ENCODE measurements at regions not wholly inside any gene's neighbourhood (a gene's known extent, or its start where the extent isn't known, plus 50 kb on each side); places are given as distances from the start of the nearest gene placed in this dataset.

DNA sequence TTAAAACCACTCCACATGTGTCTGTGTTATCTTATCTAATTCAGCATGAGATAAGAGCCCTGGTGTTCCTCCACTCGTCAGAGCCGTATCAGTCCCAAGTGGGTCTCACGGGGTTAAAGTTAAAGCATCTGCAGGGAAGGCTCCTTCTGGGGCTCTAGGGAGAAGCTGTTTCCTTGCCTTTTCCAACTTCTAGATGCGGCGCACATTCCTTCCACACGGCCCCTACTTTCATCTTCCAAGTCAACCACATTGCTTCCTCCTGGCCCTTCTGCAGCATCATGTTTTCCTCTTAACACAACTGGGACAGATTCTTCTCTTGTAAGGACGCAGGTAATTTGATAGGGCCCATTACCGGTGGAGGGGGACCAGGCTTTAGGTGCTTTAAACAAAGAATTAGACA is 620.1 kb upstream of the DPP6 start:
- H3K27me3 Mint-ChIP-seq (ENCODE audit: low read depth): no peaks in the 10 kb centered on the region
- no peak for ATAC-seq
- no peaks in the 10 kb centered on the region for H3K9me3 Mint-ChIP-seq (ENCODE audit: insufficient read depth)
- ChIA-PET POLR2A (no interaction called here), CTCF (no interaction called here)
- H3K4me3 Mint-ChIP-seq: no peak overlapping the region
- no peaks in the 10 kb centered on the region for H3K4me1 Mint-ChIP-seq (ENCODE audit: low read depth)
- H3K36me3 Mint-ChIP-seq (ENCODE audit: low read depth): no peaks in the 10 kb centered on the region
- no peak for DNase-seq
- no peak overlapping the region for H3K27ac Mint-ChIP-seq

- no peaks in the 10 kb centered on the region for H3K9me3 Mint-ChIP-seq (ENCODE audit: insufficient read depth)
- ATAC-seq (no peak), DNase-seq (no peak)
- no peak overlapping the region for H3K27ac Mint-ChIP-seq
- no peaks in the 10 kb centered on the region for H3K27me3 Mint-ChIP-seq (ENCODE audit: low read depth)
- ChIA-PET CTCF (no interaction called here), POLR2A (no interaction called here)
- H3K36me3 Mint-ChIP-seq (ENCODE audit: low read depth): no peaks in the 10 kb centered on the region
- H3K4me1 Mint-ChIP-seq (ENCODE audit: low read depth): no peaks in the 10 kb centered on the region
- no peak overlapping the region for H3K4me3 Mint-ChIP-seq
These were observed 619.0 kb upstream of the DPP6 start for GRCh38 chr7:153433223-153433622.

DNA sequence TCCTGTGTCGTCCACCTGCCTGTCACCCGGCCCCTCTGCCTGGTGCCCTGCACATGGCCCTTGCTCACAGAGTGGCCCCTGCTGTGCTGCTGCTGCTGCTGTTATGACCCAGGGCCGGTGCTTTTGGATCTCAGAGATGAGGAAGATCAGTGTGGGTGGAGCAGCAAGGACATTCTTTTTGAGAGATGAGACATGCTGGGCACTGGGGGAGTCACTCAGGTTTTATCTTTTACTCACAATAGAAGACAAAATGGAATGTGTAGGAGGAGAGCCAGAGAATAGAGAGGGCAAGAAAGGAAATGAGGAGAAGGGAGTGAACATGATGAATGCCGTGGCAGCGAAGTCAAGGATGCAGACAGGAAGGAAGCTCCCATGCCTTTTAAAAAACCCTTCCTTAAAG is 611.5 kb upstream of the DPP6 start:
- POLR2A ChIA-PET: no interaction called here
- no peak for ATAC-seq
- no peak overlapping the region for H3K27ac Mint-ChIP-seq
- H3K4me3 Mint-ChIP-seq: no peak overlapping the region
- CTCF ChIA-PET: no interaction called here
- no peaks in the 10 kb centered on the region for H3K4me1 Mint-ChIP-seq (ENCODE audit: low read depth)
- H3K9me3 Mint-ChIP-seq (ENCODE audit: insufficient read depth): no peaks in the 10 kb centered on the region
- DNase-seq: no peak
- H3K36me3 Mint-ChIP-seq (ENCODE audit: low read depth): no peaks in the 10 kb centered on the region
- H3K27me3 Mint-ChIP-seq (ENCODE audit: low read depth): no peaks in the 10 kb centered on the region

- no peak overlapping the region for H3K4me3 Mint-ChIP-seq
- H3K9me3 Mint-ChIP-seq (ENCODE audit: insufficient read depth): no peaks in the 10 kb centered on the region
- ATAC-seq (no peak), DNase-seq (no peak)
- no peaks in the 10 kb centered on the region for H3K36me3 Mint-ChIP-seq (ENCODE audit: low read depth)
- no peaks in the 10 kb centered on the region for H3K4me1 Mint-ChIP-seq (ENCODE audit: low read depth)
- CTCF ChIA-PET: no interaction called here
- POLR2A ChIA-PET: no interaction called here
- no peak overlapping the region for H3K27ac Mint-ChIP-seq
- H3K27me3 Mint-ChIP-seq (ENCODE audit: low read depth): no peaks in the 10 kb centered on the region
These were observed 609.0 kb upstream of the DPP6 start for GRCh38 chr7:153443032-153443701.

GRCh38 chr7:153444641-153445040 is 607.6 kb upstream of the DPP6 start:
- no peak for ATAC-seq
- no peak overlapping the region for H3K27ac Mint-ChIP-seq
- ChIA-PET CTCF (no interaction called here), POLR2A (no interaction called here)
- no peaks in the 10 kb centered on the region for H3K9me3 Mint-ChIP-seq (ENCODE audit: insufficient read depth)
- no peak overlapping the region for H3K4me3 Mint-ChIP-seq
- no peaks in the 10 kb centered on the region for H3K27me3 Mint-ChIP-seq (ENCODE audit: low read depth)
- H3K4me1 Mint-ChIP-seq (ENCODE audit: low read depth): no peaks in the 10 kb centered on the region
- H3K36me3 Mint-ChIP-seq (ENCODE audit: low read depth): no peaks in the 10 kb centered on the region
- DNase-seq: no peak

- H3K27ac Mint-ChIP-seq: no peak overlapping the region
- H3K4me1 Mint-ChIP-seq (ENCODE audit: low read depth): no peaks in the 10 kb centered on the region
- no peaks in the 10 kb centered on the region for H3K36me3 Mint-ChIP-seq (ENCODE audit: low read depth)
- no peaks in the 10 kb centered on the region for H3K27me3 Mint-ChIP-seq (ENCODE audit: low read depth)
- H3K9me3 Mint-ChIP-seq (ENCODE audit: insufficient read depth): no peaks in the 10 kb centered on the region
- H3K4me3 Mint-ChIP-seq: no peak overlapping the region
- ChIA-PET CTCF (no interaction called here), POLR2A (no interaction called here)
- ATAC-seq (no peak), DNase-seq (no peak)
These were observed 606.6 kb upstream of the DPP6 start for GRCh38 chr7:153445641-153446040.

GRCh38 chr7:153446490-153446889 is 605.7 kb upstream of the DPP6 start:
- H3K4me1 Mint-ChIP-seq (ENCODE audit: low read depth): no peaks in the 10 kb centered on the region
- H3K4me3 Mint-ChIP-seq: no peak overlapping the region
- H3K36me3 Mint-ChIP-seq (ENCODE audit: low read depth): no peaks in the 10 kb centered on the region
- no peak overlapping the region for H3K27ac Mint-ChIP-seq
- ATAC-seq (no peak), DNase-seq (no peak)
- no peaks in the 10 kb centered on the region for H3K9me3 Mint-ChIP-seq (ENCODE audit: insufficient read depth)
- no peaks in the 10 kb centered on the region for H3K27me3 Mint-ChIP-seq (ENCODE audit: low read depth)
- CTCF ChIA-PET: no interaction called here
- POLR2A ChIA-PET: interaction anchor here (0.6 kb wide), 1 partner anchor 596 kb away, joined by 4 read pairs; no protein-coding TSS in a partner anchor

DNA sequence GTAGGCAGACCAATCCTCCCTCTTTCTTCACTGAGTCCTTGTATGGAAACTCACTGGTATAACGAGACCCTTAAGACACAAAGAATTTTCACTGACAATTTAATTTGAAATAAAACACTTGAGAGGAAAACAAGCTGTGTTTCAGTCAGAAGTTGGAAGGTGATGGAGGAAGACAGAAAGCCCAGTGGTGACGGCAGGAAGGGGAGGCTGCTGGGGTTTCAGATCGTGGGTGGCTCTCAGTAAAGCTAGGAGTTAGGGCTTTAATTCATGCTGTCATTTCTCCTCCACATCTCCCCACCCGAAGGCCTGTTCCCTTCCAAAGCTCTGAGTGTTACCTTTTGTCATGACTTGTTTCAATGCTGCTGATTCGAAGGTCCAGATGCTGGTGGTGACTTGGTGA is 605.2 kb upstream of the DPP6 start:
- Mint-ChIP-seq H3K27me3 (ENCODE audit: low read depth) (no peaks in the 10 kb centered on the region), H3K27ac (no peak overlapping the region), H3K9me3 (ENCODE audit: insufficient read depth) (no peaks in the 10 kb centered on the region), H3K4me1 (ENCODE audit: low read depth) (no peaks in the 10 kb centered on the region), H3K36me3 (ENCODE audit: low read depth) (no peaks in the 10 kb centered on the region), H3K4me3 (no peak overlapping the region)
- DNase-seq (no peak), ATAC-seq (no peak)
- ChIA-PET POLR2A (interaction anchor here (0.6 kb wide), 1 partner anchor 597 kb away, joined by 4 read pairs; no protein-coding TSS in a partner anchor), CTCF (no interaction called here)

DNA sequence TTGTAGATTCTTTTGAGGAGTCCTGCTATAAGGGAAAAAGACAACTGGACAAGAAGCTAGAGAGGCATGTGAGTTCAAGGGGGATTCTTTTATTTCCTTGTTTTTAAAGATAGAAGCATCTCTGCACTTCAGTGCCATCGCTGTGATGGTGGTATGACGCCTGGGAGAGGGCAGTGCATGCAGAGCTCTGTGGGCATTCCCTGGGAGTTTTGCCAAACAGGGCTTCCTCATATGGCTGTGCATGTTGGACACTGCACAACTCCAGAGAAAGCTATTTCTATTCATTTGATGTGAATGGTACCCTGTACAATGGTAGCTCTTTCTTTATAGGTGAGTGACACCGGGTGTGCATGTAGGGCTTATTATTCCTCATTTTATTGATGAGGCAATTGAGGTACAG is 599.5 kb upstream of the DPP6 start:
- CTCF ChIA-PET: no interaction called here
- Mint-ChIP-seq H3K4me1 (ENCODE audit: low read depth) (no peaks in the 10 kb centered on the region), H3K9me3 (ENCODE audit: insufficient read depth) (no peaks in the 10 kb centered on the region), H3K27ac (no peak overlapping the region), H3K27me3 (ENCODE audit: low read depth) (no peaks in the 10 kb centered on the region), H3K4me3 (no peak overlapping the region), H3K36me3 (ENCODE audit: low read depth) (no peaks in the 10 kb centered on the region)
- DNase-seq (no peak), ATAC-seq (no peak)
- POLR2A ChIA-PET: no interaction called here

DNA sequence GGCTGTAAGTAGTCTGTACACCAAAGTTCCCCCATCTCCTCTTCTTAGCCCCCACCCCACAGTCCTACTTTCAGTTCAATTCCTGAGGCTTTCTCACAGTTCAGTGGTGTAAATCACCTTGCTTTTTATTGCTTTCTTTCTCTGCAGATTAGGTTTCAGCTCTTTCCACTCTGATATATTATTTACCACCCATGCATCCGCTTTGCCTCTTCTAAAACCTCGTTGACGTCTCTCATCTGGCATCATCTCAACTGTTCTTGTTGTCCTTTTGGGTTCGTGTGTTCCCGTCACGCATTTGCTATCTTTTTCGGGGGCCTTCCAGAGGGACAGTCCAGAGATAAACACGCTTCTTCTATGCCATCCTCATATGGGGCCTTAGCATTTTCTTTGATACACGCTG is 597.9 kb upstream of the DPP6 start:
- H3K27ac Mint-ChIP-seq: no peak overlapping the region
- CTCF ChIA-PET: no interaction called here
- H3K4me1 Mint-ChIP-seq (ENCODE audit: low read depth): no peaks in the 10 kb centered on the region
- POLR2A ChIA-PET: no interaction called here
- no peak overlapping the region for H3K4me3 Mint-ChIP-seq
- H3K36me3 Mint-ChIP-seq (ENCODE audit: low read depth): no peaks in the 10 kb centered on the region
- DNase-seq: no peak
- H3K27me3 Mint-ChIP-seq (ENCODE audit: low read depth): no peaks in the 10 kb centered on the region
- no peaks in the 10 kb centered on the region for H3K9me3 Mint-ChIP-seq (ENCODE audit: insufficient read depth)
- no peak for ATAC-seq

DNA sequence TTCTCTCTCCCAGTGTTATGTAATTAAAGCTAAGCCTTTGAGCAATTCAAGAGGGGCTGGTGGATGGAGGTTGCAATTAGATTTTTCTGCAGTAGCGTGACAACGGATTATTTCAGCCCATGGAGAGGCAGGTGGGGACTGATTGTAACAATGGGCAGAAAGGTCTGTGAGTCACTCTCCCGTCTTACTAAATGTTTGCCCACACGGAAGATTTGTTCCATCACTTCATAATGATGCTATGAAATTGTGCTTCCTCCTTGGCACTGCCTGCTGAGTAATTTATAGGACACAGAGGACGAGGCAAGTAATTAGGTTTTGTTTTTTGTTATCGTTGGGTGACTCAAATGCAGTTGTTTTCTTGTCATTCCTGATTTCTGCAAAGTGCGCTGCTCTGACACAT is 594.5 kb upstream of the DPP6 start:
- Mint-ChIP-seq H3K36me3 (ENCODE audit: low read depth) (no peaks in the 10 kb centered on the region), H3K9me3 (ENCODE audit: insufficient read depth) (no peaks in the 10 kb centered on the region), H3K27ac (no peak overlapping the region), H3K27me3 (ENCODE audit: low read depth) (no peaks in the 10 kb centered on the region), H3K4me3 (no peak overlapping the region), H3K4me1 (ENCODE audit: low read depth) (no peaks in the 10 kb centered on the region)
- CTCF ChIA-PET: no interaction called here
- ATAC-seq (no peak), DNase-seq (no peak)
- POLR2A ChIA-PET: no interaction called here

DNA sequence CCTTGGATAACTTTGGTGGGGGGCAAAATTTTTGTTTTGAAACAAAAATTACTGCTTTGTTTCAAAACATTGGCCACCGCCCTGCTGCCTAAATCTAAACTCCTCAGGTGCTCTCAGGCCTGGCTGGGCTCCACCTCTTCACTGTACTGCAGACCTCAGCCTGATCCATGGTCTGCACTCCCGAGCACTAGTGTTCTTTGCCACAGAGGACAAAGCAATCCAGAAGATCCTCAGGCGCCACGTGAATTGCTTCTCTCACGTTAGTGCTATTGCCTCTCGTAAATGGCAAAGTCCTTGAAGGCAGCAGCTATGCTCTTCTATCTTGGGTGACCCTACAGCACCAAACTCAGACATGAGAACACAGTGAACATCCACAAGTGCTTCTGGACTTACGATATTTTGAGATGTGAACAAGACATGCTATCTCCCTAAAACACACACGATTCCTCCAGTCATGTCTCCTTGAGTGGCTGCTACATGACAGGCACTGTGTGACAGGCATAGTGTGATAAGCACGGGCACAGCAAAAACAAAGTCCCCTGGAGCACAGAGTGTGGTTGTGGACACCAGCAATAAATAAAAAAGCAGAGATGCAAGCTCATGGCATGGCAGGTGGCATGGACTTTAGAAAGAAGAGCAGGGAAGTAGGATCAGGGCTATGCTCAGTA is 582.1 kb upstream of the DPP6 start:
- H3K4me3 Mint-ChIP-seq: no peak overlapping the region
- no peak for DNase-seq
- ChIA-PET POLR2A (no interaction called here), CTCF (no interaction called here)
- H3K27me3 Mint-ChIP-seq (ENCODE audit: low read depth): no peaks in the 10 kb centered on the region
- H3K27ac Mint-ChIP-seq: no peak overlapping the region
- no peak for ATAC-seq
- no peaks in the 10 kb centered on the region for H3K36me3 Mint-ChIP-seq (ENCODE audit: low read depth)
- H3K4me1 Mint-ChIP-seq (ENCODE audit: low read depth): no peaks in the 10 kb centered on the region
- H3K9me3 Mint-ChIP-seq (ENCODE audit: insufficient read depth): no peaks in the 10 kb centered on the region

DNA sequence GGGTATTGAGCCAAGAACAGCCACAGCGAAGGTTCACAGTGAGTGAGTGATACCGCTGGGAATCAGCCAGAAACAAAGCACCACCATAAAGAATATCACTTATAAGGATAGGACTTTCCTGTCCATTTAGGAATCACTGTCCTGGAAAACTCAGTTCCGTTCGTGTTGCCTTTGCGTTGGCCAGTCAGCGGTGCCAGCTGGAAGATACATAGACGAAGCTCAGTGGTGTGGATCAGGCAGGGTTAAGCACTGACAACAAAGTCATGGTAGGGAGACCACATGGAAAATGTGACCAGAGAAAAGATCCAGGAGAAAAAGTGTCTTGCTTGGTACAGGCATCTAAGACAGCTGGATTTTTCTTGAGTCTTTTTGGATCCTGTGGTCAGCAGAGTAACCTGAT is 579.7 kb upstream of the DPP6 start:
- H3K9me3 Mint-ChIP-seq (ENCODE audit: insufficient read depth): no peaks in the 10 kb centered on the region
- ATAC-seq (no peak), DNase-seq (no peak)
- H3K27me3 Mint-ChIP-seq (ENCODE audit: low read depth): no peaks in the 10 kb centered on the region
- H3K36me3 Mint-ChIP-seq (ENCODE audit: low read depth): no peaks in the 10 kb centered on the region
- H3K4me3 Mint-ChIP-seq: no peak overlapping the region
- no peaks in the 10 kb centered on the region for H3K4me1 Mint-ChIP-seq (ENCODE audit: low read depth)
- ChIA-PET CTCF (no interaction called here), POLR2A (no interaction called here)
- H3K27ac Mint-ChIP-seq: no peak overlapping the region

Data from activated CD8-positive, alpha-beta T cell treated with anti-CD3 and anti-CD28 coated beads, Interleukin-2, amount 10 ng/mL, durations not matched to agents 7 days and 5 days (primary cell).